CD4-positive, alpha-beta T cell treated with Interferon gamma for 1 hour (primary cell): ENCODE measurements at regions not wholly inside any gene's neighbourhood (a gene's known extent, or its start where the extent isn't known, plus 50 kb on each side); places are given as distances from the start of the nearest gene placed in this dataset.

Experiments used
- DNase-seq: peaks from one replicate; pipeline ENCODE4 v3.0.0-alpha.2; 2020

GRCh38 chr16:66167564-66168291 lies 198.8 kb upstream of the CDH5 start:
- DNase-seq: no peak

DNA sequence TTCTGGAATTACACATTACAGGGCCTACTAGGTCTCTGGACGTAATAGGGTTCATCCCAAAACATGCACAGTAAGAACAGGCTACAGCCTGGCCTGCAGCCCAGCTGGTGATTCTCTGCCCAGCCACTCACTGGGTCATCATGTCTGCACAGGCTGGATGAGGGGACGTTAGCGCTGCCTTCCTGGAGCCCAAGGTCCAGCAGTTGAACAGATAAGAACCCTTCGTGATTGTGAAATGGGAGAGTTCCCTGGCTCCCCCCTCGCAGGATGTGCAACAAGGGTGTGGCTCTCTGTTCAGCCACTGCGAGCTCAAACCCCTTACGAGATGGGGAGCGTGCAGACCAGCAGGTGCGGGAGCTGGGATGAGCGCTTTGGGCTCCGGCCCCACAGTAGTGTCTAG lies 200.0 kb upstream of the CDH5 start:
- DNase-seq: no peak

- no peak for DNase-seq
Measured at GRCh38 chr16:66165879-66166278, 200.6 kb upstream of the CDH5 start.

- DNase-seq: no peak
Measured at GRCh38 chr16:66164581-66165247, 201.8 kb upstream of the CDH5 start.

GRCh38 chr16:66162821-66163220 lies 203.7 kb upstream of the CDH5 start:
- DNase-seq: no peak

DNA sequence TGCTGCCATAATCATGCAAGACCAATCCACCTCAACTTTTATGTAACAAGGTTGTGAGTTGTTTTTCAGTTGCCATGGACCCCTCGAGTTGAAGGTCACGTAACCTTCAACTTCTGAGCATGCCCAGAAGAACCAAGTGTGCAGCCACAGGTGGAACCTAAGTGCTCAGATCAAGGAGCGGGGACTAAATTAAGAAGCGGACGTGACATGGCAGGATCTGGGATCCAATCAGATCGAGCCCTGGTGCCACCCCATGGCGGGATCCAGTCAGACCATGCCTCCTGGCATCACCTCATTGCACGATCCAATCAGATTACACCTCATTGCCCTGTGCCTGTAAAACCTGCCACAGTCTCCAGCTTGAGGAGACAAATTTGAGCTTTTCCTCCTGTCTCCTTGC lies 204.5 kb upstream of the CDH5 start:
- no peak for DNase-seq

DNA sequence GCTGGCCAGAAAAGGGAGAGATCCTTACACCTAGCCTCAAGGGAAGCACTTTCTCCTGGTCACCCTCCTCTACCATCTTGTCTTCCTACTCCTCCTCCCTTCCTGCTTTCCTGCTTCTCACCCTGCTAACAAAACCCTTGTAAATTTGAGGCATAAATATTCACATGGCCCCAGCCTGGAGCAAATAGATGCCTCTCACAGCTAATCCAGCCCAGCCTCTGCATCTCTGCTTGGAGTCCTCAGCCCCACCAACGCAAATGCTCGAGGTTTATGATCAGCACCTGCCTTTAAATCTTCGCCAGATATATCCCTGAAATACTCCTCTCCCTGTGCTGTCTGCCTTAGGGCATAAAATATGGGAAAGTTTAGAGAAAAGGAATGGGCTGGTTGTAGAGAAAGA lies 205.2 kb upstream of the CDH5 start:
- DNase-seq: no peak

- no peak for DNase-seq
Measured at GRCh38 chr16:66159987-66160386, 206.5 kb upstream of the CDH5 start.

DNA sequence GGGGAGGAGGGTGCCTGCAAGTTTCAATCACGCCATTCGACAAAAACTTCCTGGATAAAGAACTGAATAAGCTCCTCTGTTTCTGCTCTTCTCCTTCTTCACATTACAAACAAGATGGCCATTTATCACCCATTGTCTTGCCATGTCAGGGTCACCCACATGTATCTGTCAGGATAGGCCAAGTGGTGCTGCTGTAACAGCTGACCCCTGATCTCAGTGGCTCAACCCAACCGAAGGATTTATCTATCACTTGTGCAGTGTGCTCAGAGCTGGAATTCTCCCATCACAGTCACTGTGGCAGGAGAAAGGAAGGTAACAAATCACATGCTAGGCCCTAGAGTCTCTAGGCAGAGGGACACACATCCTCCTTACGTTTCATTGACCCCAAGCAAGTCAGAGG lies 210.0 kb upstream of the CDH5 start:
- DNase-seq: no peak

DNA sequence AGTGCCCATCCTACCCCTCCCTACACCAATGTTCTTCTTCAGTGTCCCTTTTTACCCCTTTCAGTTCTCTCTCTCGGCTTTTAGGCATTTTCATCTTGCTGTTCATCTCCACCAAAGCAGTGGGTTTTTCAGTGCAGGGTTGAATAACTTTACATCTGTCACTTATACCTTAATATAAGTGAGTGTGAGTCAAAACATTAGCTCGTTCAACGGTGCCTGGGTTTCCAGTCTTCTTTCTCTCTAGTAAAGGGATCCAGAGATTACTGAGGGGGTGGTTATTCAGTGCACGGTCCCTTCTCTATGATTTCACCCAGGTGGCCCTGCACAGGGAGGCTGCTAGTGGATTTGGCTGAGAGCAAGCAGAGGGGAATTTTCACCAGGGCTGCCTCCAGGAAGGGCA lies 210.6 kb upstream of the CDH5 start:
- no peak for DNase-seq

DNA sequence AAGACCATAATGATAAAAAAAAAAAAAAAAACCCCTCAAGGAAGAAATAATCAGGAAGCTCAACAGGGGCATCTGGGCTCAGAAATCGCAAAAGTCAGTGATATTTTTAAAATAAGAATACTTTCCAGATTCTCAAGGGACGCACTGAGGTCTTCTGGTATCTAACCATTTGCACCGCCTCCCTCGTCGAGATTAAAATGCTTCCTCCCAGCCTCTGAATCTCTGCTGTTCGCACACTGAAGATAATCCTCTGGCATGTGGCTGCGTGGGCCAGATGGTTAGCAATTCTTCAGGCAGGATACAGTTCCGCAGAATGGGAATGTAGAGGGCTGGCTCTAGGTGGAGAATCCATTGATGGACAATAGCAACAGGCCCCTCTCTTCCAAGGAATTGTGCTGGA lies 211.7 kb upstream of the CDH5 start:
- no peak for DNase-seq

- DNase-seq: no peak
Measured at GRCh38 chr16:66152823-66153393, 213.6 kb upstream of the CDH5 start.

- DNase-seq: no peak
Measured at GRCh38 chr16:66152181-66152580, 214.3 kb upstream of the CDH5 start.

DNA sequence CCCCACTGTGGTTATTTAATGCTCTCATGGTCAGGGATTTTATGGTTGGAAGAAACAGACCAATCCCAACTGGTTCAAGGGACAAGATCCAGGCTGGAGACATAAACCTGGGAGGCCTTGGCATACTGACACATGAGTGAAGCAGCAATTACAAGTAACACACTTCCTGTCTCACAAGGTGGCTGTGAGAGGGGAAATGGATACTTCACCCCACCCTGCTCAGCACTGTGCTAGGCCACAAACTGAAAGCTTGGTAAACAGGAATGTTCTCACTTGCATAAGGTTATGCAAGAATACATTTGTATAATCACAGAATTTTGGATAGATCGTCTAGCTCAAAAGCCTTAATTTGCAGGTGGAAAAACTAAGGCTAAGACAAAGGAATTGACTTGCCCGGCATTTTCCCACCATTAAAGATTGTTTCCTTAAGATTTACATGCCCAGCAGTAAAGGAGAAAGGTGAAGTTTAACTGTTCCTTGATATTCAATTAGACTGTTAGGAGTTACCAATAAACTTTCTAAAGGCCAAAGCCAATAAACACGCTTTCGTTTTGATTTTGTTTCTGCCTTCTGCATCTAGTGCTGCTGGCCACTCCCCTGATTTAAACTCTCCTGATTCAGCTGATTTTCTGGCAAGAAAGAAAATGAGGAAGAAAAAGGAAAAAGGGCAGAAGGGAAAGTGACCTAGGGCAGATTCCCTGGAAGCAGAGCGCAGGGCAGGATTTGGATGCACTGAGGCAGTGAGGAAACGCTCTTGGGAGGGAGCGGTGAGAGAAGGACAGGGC lies 215.6 kb upstream of the CDH5 start:
- DNase-seq: no peak

- DNase-seq: no peak
Measured at GRCh38 chr16:66147291-66147690, 219.2 kb upstream of the CDH5 start.

GRCh38 chr16:66146798-66147197 lies 219.7 kb upstream of the CDH5 start:
- DNase-seq: no peak

DNA sequence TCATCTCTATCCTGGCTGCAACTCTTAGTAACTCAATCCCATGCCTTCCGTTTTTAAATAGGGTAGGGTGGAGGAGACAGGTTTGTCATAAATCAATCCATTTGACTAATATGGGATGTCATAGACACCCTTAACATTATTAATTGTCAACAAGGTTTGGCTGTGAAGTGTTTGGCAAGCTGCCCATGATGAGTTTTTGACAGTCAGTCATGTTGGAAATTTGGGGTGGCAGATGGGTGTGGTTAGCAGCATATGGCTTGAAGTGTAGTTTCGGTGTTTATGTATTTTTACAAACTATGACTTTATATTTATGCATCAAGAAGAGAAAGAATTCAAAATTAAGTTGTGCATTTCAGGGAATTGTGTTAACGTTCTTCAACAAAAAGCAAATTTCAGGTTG lies 221.8 kb upstream of the CDH5 start:
- DNase-seq: no peak

DNA sequence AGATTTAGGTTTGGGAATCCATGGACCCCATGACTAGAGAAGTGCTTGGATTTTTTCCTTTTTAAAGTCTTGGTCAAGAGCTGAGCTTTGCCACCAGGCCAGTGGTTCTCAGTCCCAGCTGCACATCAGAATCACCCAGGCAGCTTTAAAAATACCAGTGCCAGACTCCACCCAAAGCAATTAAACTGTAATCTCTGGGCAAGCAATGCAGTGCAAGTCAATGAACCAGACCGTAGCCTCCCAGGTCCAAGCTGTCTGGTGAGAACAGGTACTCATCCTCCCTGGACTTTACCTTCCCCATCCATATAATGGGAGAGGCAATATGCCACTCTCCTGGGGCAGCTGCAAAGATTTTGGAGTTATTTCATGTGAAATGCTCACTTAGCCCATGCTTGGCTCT lies 223.1 kb upstream of the CDH5 start:
- DNase-seq: no peak

GRCh38 chr16:66141885-66142284 lies 224.6 kb upstream of the CDH5 start:
- no peak for DNase-seq

DNA sequence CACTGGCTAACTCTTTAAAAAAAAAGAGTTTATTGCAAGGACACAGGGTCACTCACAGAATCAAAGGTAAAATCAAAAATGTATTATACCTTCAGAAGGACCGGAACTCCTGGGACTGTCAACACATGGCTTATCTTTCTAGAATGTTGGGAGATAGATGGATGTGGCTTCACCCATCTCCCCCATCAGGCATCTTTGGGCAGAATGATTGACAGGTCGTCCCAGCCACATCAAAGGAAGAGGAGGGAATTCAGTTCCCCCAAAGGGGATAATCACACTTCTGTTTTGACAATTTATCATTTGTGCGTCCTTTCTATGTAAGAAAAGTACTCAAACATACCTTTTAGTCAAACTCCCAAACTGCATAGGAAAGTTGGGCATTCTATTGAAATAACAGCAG lies 228.6 kb upstream of the CDH5 start:
- no peak for DNase-seq

DNA sequence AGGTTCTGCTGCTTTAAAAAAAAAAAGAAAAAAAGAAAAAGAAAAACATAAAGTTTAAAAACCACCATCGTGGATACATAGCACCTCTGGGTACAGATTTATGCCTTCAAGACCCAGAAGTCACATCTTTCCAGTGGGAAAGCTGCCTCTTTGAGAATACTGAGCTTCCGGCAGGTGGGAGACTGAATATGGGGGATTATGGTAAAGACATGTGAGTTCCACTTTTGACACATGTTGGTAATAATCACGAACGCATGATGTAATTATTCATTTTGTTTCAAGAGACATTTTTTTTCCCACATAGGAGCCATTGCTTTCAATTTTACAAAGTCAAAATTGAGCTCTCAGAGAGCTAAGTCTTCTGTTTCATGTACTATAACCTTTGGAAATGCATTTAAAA lies 229.7 kb upstream of the CDH5 start:
- DNase-seq: no peak

GRCh38 chr16:66135838-66136237 lies 230.7 kb upstream of the CDH5 start:
- no peak for DNase-seq

DNA sequence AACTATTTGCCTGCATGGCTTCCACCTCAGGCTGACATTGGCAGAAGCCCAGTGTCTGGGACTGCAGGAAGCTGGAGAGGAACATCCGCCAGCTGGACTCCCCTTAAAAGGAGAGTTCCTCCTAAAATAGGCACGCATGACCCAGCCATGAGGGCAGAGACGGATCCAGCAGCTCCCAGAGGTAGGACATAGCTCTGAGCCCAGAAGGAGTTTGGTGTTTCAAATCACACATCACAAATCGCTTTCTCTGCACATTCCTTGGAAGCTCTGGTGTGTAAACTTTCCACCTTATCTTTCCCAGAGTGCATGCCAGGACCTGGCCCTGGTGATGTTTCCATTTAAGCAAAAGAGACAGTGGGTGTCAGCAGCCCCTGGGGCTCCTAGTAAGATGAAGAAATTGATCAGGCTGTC lies 231.1 kb upstream of the CDH5 start:
- DNase-seq: no peak

- no peak for DNase-seq
Measured at GRCh38 chr16:66134875-66135274, 231.6 kb upstream of the CDH5 start.
